Keratinocyte (primary cell): ENCODE measurements at regions not wholly inside any gene's neighbourhood (a gene's known extent, or its start where the extent isn't known, plus 50 kb on each side); places are given as distances from the start of the nearest gene placed in this dataset.

Source experiments
- DNase-seq: peaks from one replicate; pipeline ENCODE4 v3.0.0-alpha.2; 2011; ENCODE audit warnings: low read depth, missing footprints, low spot score
- FAIRE-seq: peaks from 2 replicates; lab custom pipeline; 2011; peaks lifted over from hg19 to GRCh38; lab: Jason Lieb, UNC
- H2AFZ ChIP-seq: 2 replicates; pipeline ENCODE4 v1.6.0; 2012; ENCODE audit warnings: low read length, control low read depth, inconsistent platforms; ENCODE audit not compliant: control insufficient read depth
- H3K27ac ChIP-seq: 2 replicates; pipeline ENCODE4 v1.5.1; 2011; ENCODE audit warnings: low read length; ENCODE audit not compliant: control insufficient read depth, insufficient read depth
- H3K27me3 ChIP-seq: 3 replicates; pipeline ENCODE4 v1.6.0; 2011; ENCODE audit warnings: low read length; ENCODE audit not compliant: control insufficient read depth, insufficient read depth; ENCODE audit errors: extremely low read depth
- H3K36me3 ChIP-seq, 2 experiments: 2 replicates in 1 of 2; 3 replicates in 1 of 2; pipeline ENCODE4 v1.5.1; 2011; ENCODE audit warnings: low read length in 2 of 2, mild to moderate bottlenecking in 1 of 2; ENCODE audit not compliant: control insufficient read depth in 2 of 2, insufficient read depth in 2 of 2; ENCODE audit errors: extremely low read depth in 1 of 2
- H3K4me1 ChIP-seq: 3 replicates; pipeline ENCODE4 v1.5.1; 2011; ENCODE audit warnings: low read length; ENCODE audit not compliant: control insufficient read depth, insufficient read depth; ENCODE audit errors: extremely low read depth
- H3K4me2 ChIP-seq: 3 replicates; pipeline ENCODE4 v1.6.0; 2011; ENCODE audit warnings: low read depth, low read length; ENCODE audit not compliant: control insufficient read depth, insufficient read depth; ENCODE audit errors: extremely low read depth
- H3K4me3 ChIP-seq, 3 experiments: fragments of 200-600 bp in 1 of 3; sonication (generic) in 1 of 3; 2 replicates in 2 of 3; 3 replicates in 1 of 3; pipeline ENCODE4 v1.5.1; 2011 to 2016; ENCODE audit warnings: low read length in 3 of 3, mild to moderate bottlenecking in 3 of 3, control low read depth in 2 of 3, inconsistent platforms in 1 of 3, low read depth in 1 of 3, mixed read lengths in 1 of 3, mixed run types in 1 of 3, moderate library complexity in 1 of 3; ENCODE audit not compliant: control insufficient read depth in 2 of 3, insufficient read depth in 2 of 3; ENCODE audit errors: extremely low read depth in 1 of 3
- H3K79me2 ChIP-seq: 2 replicates; pipeline ENCODE4 v1.6.0; 2012; ENCODE audit warnings: low read length; ENCODE audit not compliant: control insufficient read depth, insufficient read depth
- H3K9ac ChIP-seq: 3 replicates; pipeline ENCODE4 v1.6.0; 2011; ENCODE audit warnings: low read length; ENCODE audit not compliant: control insufficient read depth, insufficient read depth; ENCODE audit errors: extremely low read depth
- H3K9me1 ChIP-seq: 3 replicates; pipeline ENCODE4 v1.6.0; 2011; ENCODE audit warnings: low read length; ENCODE audit not compliant: control insufficient read depth, insufficient read depth; ENCODE audit errors: extremely low read depth
- H3K9me3 ChIP-seq: 2 replicates; pipeline ENCODE4 v1.5.1; 2012; ENCODE audit warnings: low read depth, low read length; ENCODE audit not compliant: control insufficient read depth
- H4K20me1 ChIP-seq: 3 replicates; pipeline ENCODE4 v1.6.0; 2011; ENCODE audit warnings: low read length; ENCODE audit not compliant: control insufficient read depth, insufficient read depth; ENCODE audit errors: extremely low read depth
- EZH2 ChIP-seq: IDR thresholded peaks from one replicate; pipeline ENCODE4 v1.6.1; 2012; ENCODE audit warnings: inconsistent platforms, mild to moderate bottlenecking, low read length, moderate library complexity
- dilution Hi-C: fragments of 300-500 bp; cut with MboI; formaldehyde crosslinking; loops from one replicate; pipeline ENCODE4 v1.7.0; 2020; ENCODE audit warnings: low sequenced_read_pairs; ENCODE audit not compliant: extremely low pct_ligation_motif_present
- TF ChIP-seq, protein P1 (sequence below), 3 experiments: IDR thresholded peaks in 1 of 3; conservative IDR thresholded peaks in 1 of 3; optimal IDR thresholded peaks in 1 of 3; 2 replicates in 2 of 3; 3 replicates in 1 of 3; pipeline versions ENCODE3 to v1.5.1; 2011; ENCODE audit warnings: low read length in 3 of 3, mild to moderate bottlenecking in 3 of 3, moderate library complexity in 2 of 3, control low read depth in 1 of 3, inconsistent platforms in 1 of 3; ENCODE audit not compliant: insufficient read depth in 2 of 3; ENCODE audit errors: extremely low read depth in 1 of 3

DNA sequence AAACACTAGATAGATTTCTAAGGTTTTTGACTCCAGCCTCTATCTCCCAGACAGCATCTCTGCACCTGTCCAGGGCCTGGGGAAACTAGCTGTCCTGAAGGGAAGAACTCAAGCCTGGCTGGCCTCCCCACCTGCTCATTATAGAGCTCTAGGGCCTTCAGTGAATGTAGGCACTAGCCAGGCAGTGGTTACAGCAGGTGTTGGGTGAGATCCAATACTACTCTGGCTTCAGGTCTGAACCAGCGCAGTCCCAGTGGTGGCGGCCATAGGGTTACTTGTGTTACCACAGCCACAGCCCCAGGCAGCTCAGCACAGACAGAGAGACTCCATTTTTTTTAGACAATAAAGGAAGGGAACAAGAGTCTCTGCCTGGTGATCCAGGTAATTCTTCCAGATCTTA is 449.2 kb downstream of the IRX1 start:
- Histone ChIP-seq H3K79me2 (no peaks in the 10 kb centered on the region), H3K9me3 (no peaks in the 10 kb centered on the region), H3K9ac (no peak overlapping the region), H4K20me1 (no peaks in the 10 kb centered on the region), H3K27ac (no peak overlapping the region), H3K36me3 (no peaks in the 10 kb centered on the region), H3K4me1 (no peaks in the 10 kb centered on the region), H3K9me1 (no peaks in the 10 kb centered on the region), H3K4me2 (no peak overlapping the region), H2AFZ (no peak overlapping the region), H3K4me3 (no peak overlapping the region), H3K27me3 (no peaks in the 10 kb centered on the region)
- no peak for DNase-seq
- no peak for TF ChIP-seq EZH2
- TF ChIP-seq, protein P1, sequence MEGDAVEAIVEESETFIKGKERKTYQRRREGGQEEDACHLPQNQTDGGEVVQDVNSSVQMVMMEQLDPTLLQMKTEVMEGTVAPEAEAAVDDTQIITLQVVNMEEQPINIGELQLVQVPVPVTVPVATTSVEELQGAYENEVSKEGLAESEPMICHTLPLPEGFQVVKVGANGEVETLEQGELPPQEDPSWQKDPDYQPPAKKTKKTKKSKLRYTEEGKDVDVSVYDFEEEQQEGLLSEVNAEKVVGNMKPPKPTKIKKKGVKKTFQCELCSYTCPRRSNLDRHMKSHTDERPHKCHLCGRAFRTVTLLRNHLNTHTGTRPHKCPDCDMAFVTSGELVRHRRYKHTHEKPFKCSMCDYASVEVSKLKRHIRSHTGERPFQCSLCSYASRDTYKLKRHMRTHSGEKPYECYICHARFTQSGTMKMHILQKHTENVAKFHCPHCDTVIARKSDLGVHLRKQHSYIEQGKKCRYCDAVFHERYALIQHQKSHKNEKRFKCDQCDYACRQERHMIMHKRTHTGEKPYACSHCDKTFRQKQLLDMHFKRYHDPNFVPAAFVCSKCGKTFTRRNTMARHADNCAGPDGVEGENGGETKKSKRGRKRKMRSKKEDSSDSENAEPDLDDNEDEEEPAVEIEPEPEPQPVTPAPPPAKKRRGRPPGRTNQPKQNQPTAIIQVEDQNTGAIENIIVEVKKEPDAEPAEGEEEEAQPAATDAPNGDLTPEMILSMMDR (optimal IDR thresholded peaks at IDR 0.05 in 1 of 3, IDR thresholded peaks at IDR 0.05 in 1 of 3, conservative IDR thresholded peaks at IDR 0.05 in 1 of 3; ENCODE audit: extremely low read depth in 1 of 3, insufficient read depth in 2 of 3, low read length in 3 of 3): no peak
- dilution Hi-C loops: no loop called here
- no peak for FAIRE-seq

DNA sequence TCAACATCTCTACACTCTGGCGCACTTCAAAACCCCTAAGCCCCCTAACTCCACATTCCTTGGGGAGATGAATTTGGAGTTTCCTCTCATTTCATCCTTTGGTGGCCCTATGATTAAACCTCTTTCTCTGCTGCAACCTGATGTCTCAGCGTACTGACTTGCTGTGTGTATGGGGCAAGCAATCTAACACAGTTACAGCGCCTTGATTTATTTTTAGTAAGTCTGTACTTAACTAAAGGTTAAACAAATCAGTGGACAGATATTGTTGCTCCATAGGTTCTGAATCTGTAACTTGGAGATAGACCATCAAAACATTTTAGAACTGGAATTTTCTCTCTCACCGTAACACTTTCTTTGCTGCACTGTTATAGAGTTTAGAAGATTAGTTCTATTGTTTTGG is 452.8 kb downstream of the IRX1 start:
- no peak overlapping the region for H3K4me2 ChIP-seq
- DNase-seq (no peak), FAIRE-seq (no peak)
- no peak overlapping the region for H3K27ac ChIP-seq
- no peaks in the 10 kb centered on the region for H3K27me3 ChIP-seq
- H3K9me1 ChIP-seq: no peaks in the 10 kb centered on the region
- no peak overlapping the region for H3K9ac ChIP-seq
- H3K36me3 ChIP-seq: no peaks in the 10 kb centered on the region
- H3K9me3 ChIP-seq: no peaks in the 10 kb centered on the region
- H2AFZ ChIP-seq: no peak overlapping the region
- H3K4me3 ChIP-seq: no peak overlapping the region
- H4K20me1 ChIP-seq: no peaks in the 10 kb centered on the region
- no peaks in the 10 kb centered on the region for H3K4me1 ChIP-seq
- dilution Hi-C loops: no loop called here
- H3K79me2 ChIP-seq: no peaks in the 10 kb centered on the region
- TF ChIP-seq EZH2: no peak
- TF ChIP-seq, protein P1 (optimal IDR thresholded peaks at IDR 0.05 in 1 of 3, IDR thresholded peaks at IDR 0.05 in 1 of 3, conservative IDR thresholded peaks at IDR 0.05 in 1 of 3; ENCODE audit: extremely low read depth in 1 of 3, insufficient read depth in 2 of 3, low read length in 3 of 3): no peak
